GM18502 (cell line): ENCODE measurements at regions not wholly inside any gene's neighbourhood (a gene's known extent, or its start where the extent isn't known, plus 50 kb on each side); places are given as distances from the start of the nearest gene placed in this dataset.
A peak's percentile ranks its signal among the peaks of the same experiment; 100 is the strongest.

ENCODE experiments used
- ATAC-seq: cut with Tn5 transposase; IDR thresholded peaks from one replicate; pipeline ENCODE4 v1.9.1; 2021; ENCODE audit warnings: mild to moderate bottlenecking; ENCODE audit not compliant: unreplicated experiment, poor library complexity

- peak; percentile 46 for ATAC-seq
These were observed 75.6 kb upstream of the MGAT5 start for GRCh38 chr2:134178138-134178877.

- peak; percentile 61 for ATAC-seq
These were observed 72.7 kb upstream of the MGAT5 start for GRCh38 chr2:134181219-134181618.

DNA sequence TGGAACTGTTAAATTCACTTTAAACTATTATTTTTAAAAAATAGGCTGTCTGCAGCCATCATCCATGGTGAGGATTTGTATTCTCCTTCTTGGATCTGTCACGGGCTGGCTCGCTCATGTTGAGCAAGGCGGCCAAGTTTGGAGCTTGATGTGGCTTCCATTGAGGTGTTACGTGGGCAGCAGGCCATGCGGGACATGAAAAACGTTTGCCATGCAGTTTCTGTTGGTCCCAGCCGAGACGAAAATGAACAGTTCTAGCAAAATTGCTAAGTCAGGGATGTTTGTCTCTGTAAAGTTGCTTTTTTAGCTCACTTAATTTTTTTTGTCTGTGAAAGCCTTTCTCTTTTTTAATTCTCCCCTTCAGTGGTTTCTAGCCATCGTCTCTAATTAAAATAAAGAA, 70.2 kb upstream of the MGAT5 start:
- no peak for ATAC-seq

GRCh38 chr2:134185639-134186038, 68.2 kb upstream of the MGAT5 start:
- ATAC-seq: no peak

DNA sequence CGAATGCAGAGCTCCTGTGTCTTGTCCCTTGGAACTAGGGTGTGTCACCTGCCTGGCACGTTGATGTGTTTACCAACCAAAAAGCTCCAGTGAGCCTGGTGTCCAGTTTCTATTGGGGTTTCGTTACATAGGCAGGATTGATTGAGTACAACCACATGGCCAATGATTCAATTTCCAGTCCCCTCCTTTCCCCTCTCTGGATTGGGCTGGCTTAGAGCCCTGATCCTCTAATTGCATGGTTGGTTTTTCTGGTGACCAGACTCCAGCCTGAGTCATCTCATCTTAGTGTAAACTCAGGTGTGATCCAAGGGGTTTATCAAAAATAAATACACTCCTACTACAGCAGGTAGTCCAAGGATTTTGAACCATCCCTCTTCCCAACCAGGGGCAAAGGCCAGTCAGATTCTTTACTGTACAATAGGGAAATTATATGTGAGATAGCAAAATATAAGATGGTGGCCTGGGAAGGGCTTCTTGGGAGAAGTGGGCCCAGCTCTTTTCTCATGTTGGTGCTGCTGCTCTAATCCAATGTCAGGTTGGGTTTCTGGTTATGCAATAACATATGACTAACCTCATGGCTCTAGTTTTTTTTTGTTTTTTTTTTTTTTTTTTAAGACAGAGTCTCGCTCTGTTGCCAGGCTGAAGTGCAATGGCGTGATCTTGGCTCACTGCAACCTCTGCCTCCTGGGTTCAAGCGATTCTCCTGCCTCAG, 64.7 kb upstream of the MGAT5 start:
- ATAC-seq: no peak

- no peak for ATAC-seq
These were observed 63.6 kb upstream of the MGAT5 start for GRCh38 chr2:134190062-134190806.

- ATAC-seq: no peak
These were observed 63.1 kb upstream of the MGAT5 start for GRCh38 chr2:134190807-134191203.

- no peak for ATAC-seq
These were observed 62.0 kb upstream of the MGAT5 start for GRCh38 chr2:134191835-134192234.

- ATAC-seq: no peak
These were observed 60.9 kb upstream of the MGAT5 start for GRCh38 chr2:134193006-134193405.

DNA sequence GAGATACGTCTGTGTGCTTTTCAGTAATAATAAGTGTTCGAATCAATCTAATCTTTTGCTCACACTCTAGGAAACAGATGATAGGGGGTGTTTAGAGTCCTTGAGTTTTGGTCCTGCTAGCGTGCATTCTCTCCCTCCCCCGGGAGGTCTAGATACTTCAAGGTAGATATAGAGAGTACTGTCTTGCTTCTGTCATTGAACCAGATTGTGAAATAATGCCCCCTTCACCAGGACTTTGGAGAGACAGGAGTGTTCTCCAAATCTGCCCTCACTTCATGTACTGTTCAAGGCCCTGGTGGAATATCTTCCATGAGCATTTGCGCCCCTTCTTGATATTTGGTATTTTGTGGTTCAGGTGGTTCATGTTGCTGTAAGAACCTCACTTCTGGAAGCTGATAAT, 59.4 kb upstream of the MGAT5 start:
- no peak for ATAC-seq

DNA sequence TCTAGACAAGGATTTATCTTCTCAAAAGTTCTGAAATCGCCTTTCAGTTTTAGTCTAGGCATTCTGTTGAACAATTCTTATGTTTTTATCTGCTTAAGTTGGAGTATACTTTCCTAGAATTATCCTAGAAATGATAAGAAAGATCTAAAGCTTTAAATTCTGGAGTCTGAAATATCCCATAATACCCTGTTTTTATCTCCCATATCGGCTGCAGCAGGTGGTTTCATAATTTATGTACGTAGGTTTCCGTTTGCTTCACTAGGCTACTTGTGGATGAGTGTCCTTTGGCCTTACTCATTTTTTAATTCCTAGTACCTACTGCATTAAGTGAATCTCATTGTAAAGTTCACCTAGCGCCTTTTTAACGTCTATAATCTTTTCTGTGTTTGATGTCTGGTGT, 58.5 kb upstream of the MGAT5 start:
- ATAC-seq: no peak

DNA sequence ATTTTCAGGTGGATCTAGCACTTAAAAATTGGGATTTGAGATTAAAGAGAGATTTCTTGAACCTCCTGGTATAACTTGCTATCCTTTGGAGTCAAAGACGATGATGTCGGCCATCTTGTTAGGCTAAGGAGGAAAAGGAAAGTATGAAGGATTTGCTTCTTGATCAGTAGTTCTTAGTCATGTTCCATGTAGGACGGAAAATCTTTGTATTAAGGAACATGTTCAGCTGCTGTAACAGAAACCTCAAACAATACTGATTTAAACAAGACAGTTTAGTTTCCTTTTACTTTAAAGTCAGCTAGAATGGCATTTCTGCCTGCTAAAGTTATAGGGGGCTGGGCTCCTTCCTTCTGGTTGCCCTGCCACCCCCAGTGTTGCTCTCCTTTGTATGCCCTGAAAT, 56.4 kb upstream of the MGAT5 start:
- ATAC-seq: no peak

GRCh38 chr2:134198006-134198634, 55.8 kb upstream of the MGAT5 start:
- no peak for ATAC-seq

DNA sequence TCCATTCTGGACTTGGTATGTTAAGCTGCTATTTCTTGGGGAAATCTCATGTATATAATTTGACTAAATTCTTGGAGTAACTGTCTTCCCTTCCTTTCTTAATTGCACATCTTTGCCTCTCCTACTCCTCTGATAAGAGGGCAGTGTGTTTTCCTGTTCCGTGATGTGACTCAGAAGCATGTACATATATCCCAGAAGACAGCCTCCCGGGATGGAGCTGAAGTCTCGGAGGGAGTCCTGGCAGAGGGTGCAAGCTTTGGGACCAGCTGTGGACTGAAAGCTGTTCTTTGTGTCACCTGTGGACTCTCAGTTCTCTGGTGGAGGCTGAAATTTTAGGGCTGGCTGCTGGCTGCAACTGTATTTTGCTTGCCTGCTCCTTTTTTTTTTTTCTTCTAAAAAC, 54.7 kb upstream of the MGAT5 start:
- no peak for ATAC-seq

DNA sequence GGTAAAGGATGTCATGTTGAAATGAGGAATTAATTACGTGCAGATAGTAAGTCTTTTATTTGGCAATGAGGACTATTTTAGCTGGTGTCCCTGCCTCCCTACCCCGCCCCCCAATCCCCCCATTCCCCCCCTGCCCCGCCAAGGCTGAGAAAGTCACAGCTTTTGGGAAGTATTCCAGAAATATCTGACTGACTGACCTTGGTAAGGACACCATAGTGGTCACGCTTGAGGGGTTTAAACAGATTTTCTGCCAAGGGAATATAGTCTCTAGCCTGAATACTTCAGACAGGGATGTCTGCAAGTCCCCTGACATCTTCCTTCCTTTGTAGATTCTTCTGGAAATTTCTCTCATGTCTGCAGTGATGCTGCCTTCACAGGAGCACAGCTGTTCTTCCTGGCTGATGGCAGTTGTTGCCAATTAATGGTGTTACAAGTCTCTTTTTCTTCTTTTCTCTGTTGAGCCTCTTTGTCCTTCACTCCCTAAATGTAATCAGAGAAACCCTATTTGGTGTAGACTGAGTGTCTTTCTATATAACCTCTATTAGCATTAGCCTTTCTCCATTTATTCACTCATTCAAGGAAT, 53.7 kb upstream of the MGAT5 start:
- no peak for ATAC-seq

- ATAC-seq: no peak
These were observed 52.3 kb upstream of the MGAT5 start for GRCh38 chr2:134201533-134201932.

- ATAC-seq: no peak
These were observed 51.5 kb upstream of the MGAT5 start for GRCh38 chr2:134202371-134202770.

GRCh38 chr2:134203175-134203574, 50.7 kb upstream of the MGAT5 start:
- ATAC-seq: no peak
